Activated naive CD8-positive, alpha-beta T cell treated with anti-CD3 and anti-CD28 coated beads, Interleukin-2, amount 50 U/mL, for 24 hours (primary cell): ENCODE measurements at regions not wholly inside any gene's neighbourhood (a gene's known extent, or its start where the extent isn't known, plus 50 kb on each side); places are given as distances from the start of the nearest gene placed in this dataset.

Experiments
- ATAC-seq: fragments of 150-1000 bp; cut with Tn5 transposase; one replicate; pipeline ENCODE4 v1.10.0; 2021
- DNase-seq: peaks from one replicate; pipeline ENCODE4 v3.0.0; 2021
- H3K27ac Mint-ChIP-seq: one replicate; pipeline ENCODE4 v1.8.0; 2021; ENCODE audit warnings: mild to moderate bottlenecking, mixed read lengths
- H3K27me3 Mint-ChIP-seq: one replicate; pipeline ENCODE4 v1.8.0; 2021; ENCODE audit warnings: mixed read lengths
- H3K36me3 Mint-ChIP-seq: one replicate; pipeline ENCODE4 v1.8.0; 2021; ENCODE audit warnings: low read depth, mixed read lengths
- H3K4me1 Mint-ChIP-seq: one replicate; pipeline ENCODE4 v1.8.0; 2021; ENCODE audit warnings: mixed read lengths
- H3K4me3 Mint-ChIP-seq: one replicate; pipeline ENCODE4 v1.8.0; 2021; ENCODE audit warnings: mild to moderate bottlenecking, moderate library complexity, mixed read lengths
- H3K9me3 Mint-ChIP-seq: one replicate; pipeline ENCODE4 v1.8.0; 2021; ENCODE audit warnings: mixed read lengths

DNA sequence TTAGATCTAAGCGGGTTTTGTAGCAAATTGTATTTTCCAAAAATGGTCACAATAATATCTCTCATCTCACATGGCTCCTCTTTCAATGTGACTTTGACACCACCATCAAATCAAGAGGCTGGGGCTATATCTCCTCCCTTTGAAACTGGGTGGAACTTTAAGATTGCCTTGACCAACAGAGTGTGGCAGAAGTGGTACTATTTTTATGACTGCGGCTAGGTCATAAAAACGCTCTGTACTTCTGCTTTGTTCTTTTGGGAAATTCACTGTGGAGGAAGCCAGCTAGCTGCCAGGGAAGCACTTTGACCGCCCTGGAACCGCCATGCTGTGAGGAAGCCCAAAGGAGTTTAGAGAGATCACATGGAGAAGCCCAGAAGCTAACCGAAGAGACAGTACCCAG lies 50.7 kb upstream of the ACOT11 start:
- H3K27ac Mint-ChIP-seq, result no peak overlapping the region
- no peak overlapping the region for H3K4me3 Mint-ChIP-seq
- peaks cover 39% of the 10 kb centered on the region for H3K27me3 Mint-ChIP-seq
- H3K9me3 Mint-ChIP-seq, result no peaks in the 10 kb centered on the region
- ATAC-seq (no peak), DNase-seq (no peak)
- peaks cover 8% of the 10 kb centered on the region for H3K4me1 Mint-ChIP-seq
- H3K36me3 Mint-ChIP-seq, result no peaks in the 10 kb centered on the region

- H3K4me1 Mint-ChIP-seq, result peaks cover 8% of the 10 kb centered on the region
- no peaks in the 10 kb centered on the region for H3K36me3 Mint-ChIP-seq
- H3K27ac Mint-ChIP-seq, result no peak overlapping the region
- H3K4me3 Mint-ChIP-seq, result no peak overlapping the region
- no peak for DNase-seq
- H3K9me3 Mint-ChIP-seq, result no peaks in the 10 kb centered on the region
- peaks cover 36% of the 10 kb centered on the region for H3K27me3 Mint-ChIP-seq
- ATAC-seq, result no peak
These were observed 52.1 kb upstream of the ACOT11 start for GRCh38 chr1:54495954-54496353.

DNA sequence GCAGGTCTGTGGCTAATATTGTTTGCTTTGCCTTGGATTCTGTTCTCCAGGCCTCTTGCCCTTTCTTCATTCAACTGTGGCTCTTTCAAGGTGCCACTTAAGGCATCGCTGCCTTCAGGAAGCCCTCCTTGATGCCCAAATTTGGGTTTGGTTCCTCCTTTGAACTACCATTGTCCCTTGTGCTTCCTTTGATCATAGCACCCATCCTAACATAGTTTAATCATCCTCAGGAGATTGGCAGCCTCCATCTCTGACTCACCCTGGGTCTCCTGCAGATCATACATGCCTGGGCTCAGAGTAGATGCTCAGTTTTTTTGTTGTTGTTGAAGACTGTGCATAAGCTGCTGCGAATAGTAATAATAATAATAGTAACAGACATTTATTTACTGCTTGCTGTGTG lies 54.4 kb upstream of the ACOT11 start:
- ATAC-seq, result no peak
- Mint-ChIP-seq H3K9me3 (no peaks in the 10 kb centered on the region), H3K27me3 (peaks cover 33% of the 10 kb centered on the region), H3K4me1 (peaks cover 12% of the 10 kb centered on the region), H3K36me3 (no peaks in the 10 kb centered on the region), H3K27ac (no peak overlapping the region), H3K4me3 (no peak overlapping the region)
- no peak for DNase-seq

DNA sequence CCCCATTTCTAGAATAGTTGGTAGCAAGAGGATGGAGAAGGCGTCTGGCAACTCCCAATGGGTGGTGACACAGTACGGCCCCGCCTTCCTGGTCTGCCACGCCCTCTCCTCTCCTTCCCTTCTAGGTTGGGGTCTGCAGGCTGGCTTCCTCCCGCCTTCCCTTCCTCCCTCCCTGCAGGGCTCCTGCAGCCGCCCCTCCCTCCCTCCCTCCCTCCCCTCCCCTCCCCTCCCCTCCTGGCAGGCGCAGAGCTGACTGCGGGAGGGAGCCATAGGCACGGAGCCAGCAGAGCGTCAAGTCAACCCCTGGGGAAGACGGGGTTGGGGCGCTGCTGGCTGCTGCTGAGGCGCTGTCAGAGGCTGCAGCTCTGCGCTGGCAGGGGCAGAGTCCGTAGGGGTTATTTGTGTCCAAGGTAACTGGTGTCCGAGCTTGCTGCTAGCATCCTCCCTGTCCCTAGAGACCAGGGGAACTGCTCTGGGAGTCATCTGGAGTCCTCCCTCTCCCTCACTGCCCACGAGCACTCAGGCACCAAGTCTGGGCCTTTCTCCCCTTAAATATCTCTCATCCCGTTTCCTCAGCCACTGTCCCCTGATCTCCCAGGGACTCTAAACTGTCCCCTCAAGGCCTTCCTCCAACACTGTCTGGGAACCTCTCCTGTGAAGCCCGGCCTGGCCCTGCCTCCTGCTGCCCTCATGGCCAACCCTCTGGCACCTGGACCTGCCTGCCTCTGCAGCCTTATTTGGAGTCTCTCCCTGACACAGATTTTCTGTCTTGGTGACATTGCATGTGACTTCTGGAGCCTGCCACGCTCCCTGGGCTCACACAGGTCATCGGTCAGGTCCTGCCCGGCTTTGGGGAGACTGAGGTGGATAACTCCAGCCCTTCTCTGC lies 57.4 kb upstream of the ACOT11 start:
- Mint-ChIP-seq H3K9me3 (no peaks in the 10 kb centered on the region), H3K4me3 (no peak overlapping the region), H3K27me3 (peaks cover 18% of the 10 kb centered on the region), H3K4me1 (peaks cover 33% of the 10 kb centered on the region), H3K27ac (no peak overlapping the region), H3K36me3 (no peaks in the 10 kb centered on the region)
- ATAC-seq (no peak), DNase-seq (no peak)

DNA sequence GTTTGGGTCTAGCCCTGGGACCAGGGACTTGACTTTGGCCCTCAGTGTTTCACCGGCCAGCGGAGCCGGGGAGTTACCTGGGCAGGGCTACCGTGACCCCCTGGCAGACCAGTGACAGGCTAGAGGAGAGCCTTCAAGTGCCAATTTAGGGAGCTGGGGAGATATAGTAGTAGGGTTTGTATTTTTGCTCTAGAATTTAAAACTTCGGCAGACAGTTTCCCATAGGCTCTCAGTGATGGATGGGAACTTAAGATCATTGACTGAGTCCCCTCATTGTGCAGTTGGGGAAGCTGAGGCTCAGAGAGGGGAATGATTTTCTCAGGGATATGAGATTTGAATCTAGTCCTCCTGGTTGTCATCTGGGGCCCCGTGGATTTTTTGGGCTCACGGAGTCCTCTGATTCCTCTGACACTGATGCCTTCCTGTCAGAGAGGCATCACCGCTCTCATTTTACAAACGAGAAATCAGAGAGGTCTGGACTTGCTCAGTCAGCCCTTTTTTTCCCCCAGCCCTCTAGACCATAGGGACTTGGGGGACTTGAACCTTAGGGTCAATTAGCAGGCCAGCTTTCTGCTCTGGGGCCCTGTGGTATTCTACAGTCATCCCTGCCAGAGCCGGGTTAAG lies 58.3 kb upstream of the ACOT11 start:
- peak; percentile 1 for ATAC-seq
- Mint-ChIP-seq H3K9me3 (no peaks in the 10 kb centered on the region), H3K27ac (no peak overlapping the region)

GRCh38 chr1:54488779-54489626 lies 59.0 kb upstream of the ACOT11 start:
- Mint-ChIP-seq H3K27me3 (peaks cover 18% of the 10 kb centered on the region), H3K36me3 (no peaks in the 10 kb centered on the region), H3K9me3 (no peaks in the 10 kb centered on the region), H3K27ac (peak overlapping the region; percentile 49), H3K4me1 (peaks cover 41% of the 10 kb centered on the region), H3K4me3 (peak overlapping the region; percentile 75)
- DNase-seq, result peak; percentile 80
- ATAC-seq, result peak; percentile 64

More for the DNA sequence above, 58.3 kb upstream of the ACOT11 start:
- Mint-ChIP-seq H3K27me3 (peaks cover 18% of the 10 kb centered on the region), H3K4me1 (peaks cover 39% of the 10 kb centered on the region), H3K36me3 (no peaks in the 10 kb centered on the region), H3K4me3 (peak overlapping the region; percentile 75)
- no peak for DNase-seq

- peak overlapping the region; percentile 75 for H3K4me3 Mint-ChIP-seq
- no peaks in the 10 kb centered on the region for H3K36me3 Mint-ChIP-seq
- H3K9me3 Mint-ChIP-seq, result no peaks in the 10 kb centered on the region
- ATAC-seq (peak; percentile 51), DNase-seq (peak; percentile 80)
- no peak overlapping the region for H3K27ac Mint-ChIP-seq
- H3K27me3 Mint-ChIP-seq, result peaks cover 14% of the 10 kb centered on the region
- peaks cover 41% of the 10 kb centered on the region for H3K4me1 Mint-ChIP-seq
These were observed 59.8 kb upstream of the ACOT11 start for GRCh38 chr1:54488065-54488750.

DNA sequence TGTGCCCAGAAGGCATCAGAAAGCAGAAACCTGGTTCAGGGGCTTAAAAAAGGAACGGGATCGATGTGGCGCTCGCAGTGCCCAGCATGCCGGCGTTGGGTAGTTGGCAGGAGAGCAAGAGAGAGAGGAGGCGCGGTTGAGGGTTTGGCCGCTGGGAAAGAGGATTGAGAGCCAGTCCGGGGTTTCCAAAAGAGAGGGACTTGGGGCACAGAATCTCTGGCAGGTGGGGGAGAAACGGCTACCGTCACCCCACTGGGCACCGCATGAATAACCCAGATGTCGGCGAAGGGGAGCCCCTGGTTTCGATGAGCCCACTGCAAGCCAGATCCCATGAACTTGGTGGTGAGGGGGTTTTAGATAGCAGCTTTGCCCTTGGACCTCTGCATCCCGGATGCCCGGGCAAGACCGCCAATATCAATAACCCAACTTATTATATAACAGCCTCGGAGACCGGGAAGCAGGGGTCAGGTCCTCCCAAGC lies 60.4 kb upstream of the ACOT11 start:
- Mint-ChIP-seq H3K27me3 (peaks cover 14% of the 10 kb centered on the region), H3K27ac (peak overlapping the region; percentile 59), H3K4me3 (peak overlapping the region; percentile 57), H3K36me3 (no peaks in the 10 kb centered on the region), H3K4me1 (peaks cover 41% of the 10 kb centered on the region), H3K9me3 (no peaks in the 10 kb centered on the region)
- ATAC-seq (no peak), DNase-seq (no peak)

DNA sequence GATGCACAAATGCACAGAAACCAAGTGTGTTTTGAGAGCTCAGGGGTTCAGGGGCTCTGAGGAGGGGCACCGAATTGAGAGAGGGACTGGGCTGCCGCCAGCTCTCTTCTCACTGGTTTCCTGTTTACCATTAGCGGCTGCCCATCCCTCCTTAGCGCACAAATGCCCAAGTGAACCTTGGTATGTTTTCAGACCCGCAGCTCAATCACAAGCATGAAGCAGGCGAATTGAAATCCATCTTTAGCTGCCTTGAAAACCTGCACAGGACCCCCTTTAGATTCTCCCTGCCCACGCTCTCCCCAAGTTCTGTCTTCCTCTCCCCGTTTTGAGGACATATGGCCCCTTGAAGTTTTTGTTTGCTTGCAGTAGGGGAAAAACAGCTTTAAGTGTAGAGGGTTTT lies 61.1 kb upstream of the ACOT11 start:
- H3K4me1 Mint-ChIP-seq, result peaks cover 43% of the 10 kb centered on the region
- H3K9me3 Mint-ChIP-seq, result no peaks in the 10 kb centered on the region
- peaks cover 14% of the 10 kb centered on the region for H3K27me3 Mint-ChIP-seq
- no peak overlapping the region for H3K27ac Mint-ChIP-seq
- no peaks in the 10 kb centered on the region for H3K36me3 Mint-ChIP-seq
- ATAC-seq, result no peak
- H3K4me3 Mint-ChIP-seq, result no peak overlapping the region
- DNase-seq, result no peak

DNA sequence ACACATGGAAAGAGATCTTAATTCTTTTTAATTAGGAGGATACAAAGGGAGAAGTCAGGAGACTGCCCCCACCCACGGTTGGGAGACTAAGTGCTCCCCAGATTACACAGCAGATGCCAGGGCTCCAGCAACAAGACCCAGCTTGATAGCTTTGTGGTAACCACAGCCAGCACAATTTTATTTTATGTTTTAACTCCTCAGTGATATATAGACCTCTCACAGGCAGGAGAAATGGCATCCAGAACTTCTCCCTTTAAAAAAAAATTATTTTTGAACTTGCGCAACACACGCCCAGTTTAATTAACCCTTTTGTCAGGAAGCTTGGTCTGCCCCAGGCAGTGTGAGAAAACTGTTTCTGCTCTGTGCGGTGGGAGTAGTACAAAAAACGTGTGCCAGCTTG lies 62.6 kb upstream of the ACOT11 start:
- H3K27ac Mint-ChIP-seq, result no peak overlapping the region
- no peaks in the 10 kb centered on the region for H3K36me3 Mint-ChIP-seq
- H3K4me3 Mint-ChIP-seq, result no peak overlapping the region
- peaks cover 57% of the 10 kb centered on the region for H3K4me1 Mint-ChIP-seq
- peaks cover 7% of the 10 kb centered on the region for H3K27me3 Mint-ChIP-seq
- H3K9me3 Mint-ChIP-seq, result no peaks in the 10 kb centered on the region
- no peak for ATAC-seq
- DNase-seq, result no peak

DNA sequence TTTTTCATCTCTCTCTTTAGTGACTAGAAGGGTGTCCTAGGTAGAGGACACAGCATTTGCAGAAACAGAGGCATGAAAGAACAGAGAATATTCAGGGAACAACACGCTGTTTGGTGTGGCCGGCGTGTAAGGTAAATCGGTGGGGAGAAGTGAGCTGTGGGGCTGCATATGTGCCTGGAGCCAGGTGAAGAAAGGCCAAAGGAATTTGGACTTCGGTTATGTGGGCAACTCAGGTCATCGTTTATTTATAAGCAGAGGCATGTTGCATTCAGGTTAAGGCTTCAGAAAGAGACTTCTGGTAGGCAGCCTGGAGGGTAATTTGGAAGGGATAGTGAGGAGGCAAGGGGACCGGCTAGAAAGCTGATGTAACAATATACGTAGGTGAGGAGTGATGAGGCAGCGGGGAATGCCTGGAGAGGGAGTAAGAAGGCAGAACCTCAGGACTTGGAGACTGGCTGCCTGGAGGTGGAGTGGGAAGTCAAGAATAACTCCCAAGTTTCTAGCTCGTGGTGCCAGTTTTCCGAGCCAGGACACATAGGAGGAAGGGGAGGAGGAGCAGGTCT lies 64.1 kb upstream of the ACOT11 start:
- DNase-seq, result no peak
- Mint-ChIP-seq H3K4me1 (peaks cover 61% of the 10 kb centered on the region), H3K27me3 (peaks cover 3% of the 10 kb centered on the region), H3K9me3 (no peaks in the 10 kb centered on the region), H3K27ac (no peak overlapping the region), H3K36me3 (no peaks in the 10 kb centered on the region), H3K4me3 (no peak overlapping the region)
- ATAC-seq, result no peak

DNA sequence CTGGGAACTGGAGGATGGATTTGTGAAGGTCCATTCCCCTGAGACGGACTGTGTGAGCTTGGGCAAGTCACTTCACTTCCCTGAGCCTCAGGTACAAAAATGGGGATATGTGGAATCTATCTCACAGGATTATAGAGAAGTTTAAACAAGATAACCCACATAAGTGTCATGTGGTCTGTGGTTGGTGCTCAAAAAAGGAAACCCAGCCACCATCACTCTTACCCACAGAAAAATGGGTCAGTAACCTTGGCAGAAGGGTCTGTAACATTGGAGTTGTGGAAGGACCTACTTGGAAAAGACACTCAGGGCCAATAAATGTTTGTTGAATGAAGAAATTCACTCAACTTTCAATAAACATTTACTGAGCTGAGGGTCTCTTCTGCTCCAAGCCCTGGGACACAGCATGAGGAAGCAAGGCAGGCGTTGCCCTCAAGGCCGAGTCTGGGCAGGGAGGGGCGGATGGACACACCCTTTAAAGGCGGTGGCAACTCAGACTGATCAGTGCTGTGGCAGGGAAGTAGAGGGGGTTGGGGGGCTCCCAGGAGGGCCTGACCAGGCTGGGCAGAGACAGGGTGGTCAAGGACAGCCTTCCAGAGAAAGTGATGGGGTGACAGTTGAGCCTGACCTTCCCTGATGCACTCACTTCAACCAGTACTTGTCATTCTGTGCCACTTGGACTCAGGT lies 66.7 kb upstream of the ACOT11 start:
- H3K4me3 Mint-ChIP-seq, result no peak overlapping the region
- DNase-seq (no peak), ATAC-seq (no peak)
- H3K36me3 Mint-ChIP-seq, result no peaks in the 10 kb centered on the region
- peaks cover 54% of the 10 kb centered on the region for H3K4me1 Mint-ChIP-seq
- no peaks in the 10 kb centered on the region for H3K27me3 Mint-ChIP-seq
- H3K27ac Mint-ChIP-seq, result no peak overlapping the region
- H3K9me3 Mint-ChIP-seq, result no peaks in the 10 kb centered on the region

GRCh38 chr1:54480525-54480848 lies 67.5 kb upstream of the ACOT11 start:
- Mint-ChIP-seq H3K4me3 (no peak overlapping the region), H3K27ac (peak overlapping the region; percentile 52), H3K27me3 (no peaks in the 10 kb centered on the region), H3K4me1 (peaks cover 53% of the 10 kb centered on the region), H3K9me3 (no peaks in the 10 kb centered on the region), H3K36me3 (no peaks in the 10 kb centered on the region)
- ATAC-seq, result no peak
- no peak for DNase-seq
